ENCODE measurements at regions not wholly inside any gene's neighbourhood (a gene's known extent, or its start where the extent isn't known, plus 50 kb on each side); places are given as distances from the start of the nearest gene placed in this dataset.

- no peak overlapping the region for H3K4me3 ChIP-seq (ENCODE audit: low read depth, low read length)
- DNase-seq (ENCODE audit: low read depth), result no peak
- TF ChIP-seq CTCF (IDR thresholded peaks at IDR 0.05; ENCODE audit: control insufficient read depth, extremely low read depth, insufficient read depth), result no peak
These were observed 72.5 kb upstream of the EMCN start for GRCh38 chr4:100590325-100590724.

- H3K4me3 ChIP-seq (ENCODE audit: low read depth, low read length), result no peak overlapping the region
- no peak for TF ChIP-seq CTCF (IDR thresholded peaks at IDR 0.05; ENCODE audit: control insufficient read depth, extremely low read depth, insufficient read depth)
- no peak for DNase-seq (ENCODE audit: low read depth)
These were observed 70.3 kb upstream of the EMCN start for GRCh38 chr4:100588076-100588475.

GRCh38 chr4:100582146-100582545, 64.3 kb upstream of the EMCN start:
- no peak overlapping the region for H3K4me3 ChIP-seq (ENCODE audit: low read depth, low read length)
- no peak for DNase-seq (ENCODE audit: low read depth)
- no peak for TF ChIP-seq CTCF (IDR thresholded peaks at IDR 0.05; ENCODE audit: control insufficient read depth, extremely low read depth, insufficient read depth)

GRCh38 chr4:100581337-100581736, 63.5 kb upstream of the EMCN start:
- H3K4me3 ChIP-seq (ENCODE audit: low read depth, low read length), result no peak overlapping the region
- no peak for TF ChIP-seq CTCF (IDR thresholded peaks at IDR 0.05; ENCODE audit: control insufficient read depth, extremely low read depth, insufficient read depth)
- DNase-seq (ENCODE audit: low read depth), result peak; percentile 61

GRCh38 chr4:100576570-100576969, 58.7 kb upstream of the EMCN start:
- no peak for TF ChIP-seq CTCF (IDR thresholded peaks at IDR 0.05; ENCODE audit: control insufficient read depth, extremely low read depth, insufficient read depth)
- no peak for DNase-seq (ENCODE audit: low read depth)
- no peak overlapping the region for H3K4me3 ChIP-seq (ENCODE audit: low read depth, low read length)

GRCh38 chr4:100574607-100575006, 56.8 kb upstream of the EMCN start:
- TF ChIP-seq CTCF (IDR thresholded peaks at IDR 0.05; ENCODE audit: control insufficient read depth, extremely low read depth, insufficient read depth), result no peak
- no peak for DNase-seq (ENCODE audit: low read depth)
- no peak overlapping the region for H3K4me3 ChIP-seq (ENCODE audit: low read depth, low read length)

- no peak for DNase-seq (ENCODE audit: low read depth)
- no peak for TF ChIP-seq CTCF (IDR thresholded peaks at IDR 0.05; ENCODE audit: control insufficient read depth, extremely low read depth, insufficient read depth)
- H3K4me3 ChIP-seq (ENCODE audit: low read depth, low read length), result no peak overlapping the region
These were observed 51.4 kb upstream of the EMCN start for GRCh38 chr4:100569196-100569595.

Measured in LNCaP clone FGC (cell line).